Karpas-422 (cell line): ENCODE measurements at regions not wholly inside any gene's neighbourhood (a gene's known extent, or its start where the extent isn't known, plus 50 kb on each side); places are given as distances from the start of the nearest gene placed in this dataset.
A peak's percentile ranks its signal among the peaks of the same experiment; 100 is the strongest.
"Not testable (repeated sequence)": the region's sequence is repeated elsewhere in the genome, so short reads cannot be mapped to it uniquely, and the experiment has no call there.

Source experiments
- DNase-seq: peaks from one replicate; pipeline ENCODE4 v3.0.0-alpha.2; 2015
- H2AFZ ChIP-seq: fragments of 200-600 bp; sonication (generic); 2 replicates; pipeline ENCODE4 v1.6.1; 2014; ENCODE audit warnings: antibody characterized with exemption, low read length, mixed read lengths
- H3K27ac ChIP-seq: fragments of 200-600 bp; sonication (generic); 2 replicates; pipeline ENCODE4 v1.5.1; 2014; ENCODE audit warnings: mild to moderate bottlenecking, low read length, moderate library complexity
- H3K27me3 ChIP-seq: fragments of 200-600 bp; sonication (generic); 2 replicates; pipeline ENCODE4 v1.6.1; 2014; ENCODE audit warnings: low read length, mixed read lengths
- H3K36me3 ChIP-seq: fragments of 200-600 bp; sonication (generic); 2 replicates; pipeline ENCODE4 v1.6.1; 2014; ENCODE audit warnings: low read length, mixed read lengths; ENCODE audit not compliant: insufficient read depth
- H3K4me1 ChIP-seq: fragments of 200-600 bp; sonication (generic); 2 replicates; pipeline ENCODE4 v1.6.1; 2014; ENCODE audit warnings: mild to moderate bottlenecking, low read length, mixed read lengths
- H3K4me2 ChIP-seq: fragments of 200-600 bp; sonication (generic); 2 replicates; pipeline ENCODE4 v1.6.1; 2014; ENCODE audit warnings: low read length, low read depth, mild to moderate bottlenecking; ENCODE audit not compliant: poor library complexity, severe bottlenecking
- H3K4me3 ChIP-seq: fragments of 200-600 bp; sonication (generic); 2 replicates; pipeline ENCODE4 v1.5.1; 2014; ENCODE audit warnings: mild to moderate bottlenecking, antibody characterized with exemption, low read length, mixed read lengths
- H3K79me2 ChIP-seq: fragments of 200-600 bp; sonication (generic); 2 replicates; pipeline ENCODE4 v1.6.1; 2014; ENCODE audit warnings: mild to moderate bottlenecking, low read length, mixed read lengths
- H3K9ac ChIP-seq: fragments of 200-600 bp; sonication (generic); 2 replicates; pipeline ENCODE4 v1.6.0; 2014; ENCODE audit warnings: low read length
- H3K9me2 ChIP-seq: fragments of 200-600 bp; sonication (generic), shearing (Covaris generic); replicated peaks from 2 replicates; pipeline ENCODE4 v1.6.0; 2014; ENCODE audit warnings: mild to moderate bottlenecking, low read length, moderate library complexity; ENCODE audit not compliant: insufficient read depth
- H3K9me3 ChIP-seq: fragments of 300-700, 200-600 bp; sonication (generic); 2 replicates; pipeline ENCODE4 v1.6.1; 2014; ENCODE audit warnings: low read length, mixed read lengths
- H4K20me1 ChIP-seq: fragments of 200-600 bp; sonication (generic); 2 replicates; pipeline ENCODE4 v1.6.1; 2014; ENCODE audit warnings: mild to moderate bottlenecking, antibody characterized with exemption, low read length, low read depth; ENCODE audit not compliant: insufficient read depth

GRCh38 chr10:4243169-4243568 is 458.2 kb upstream of the KLF6 start:
- Histone ChIP-seq H2AFZ (no peak overlapping the region), H3K27ac (no peak overlapping the region), H3K79me2 (no peaks in the 10 kb centered on the region), H3K9me2 (no peaks in the 10 kb centered on the region), H3K4me1 (peaks cover 5% of the 10 kb centered on the region; the same call in 1 of the 2 replicates), H3K4me2 (no peak overlapping the region), H4K20me1 (no peaks in the 10 kb centered on the region), H3K36me3 (no peaks in the 10 kb centered on the region), H3K4me3 (no peak overlapping the region), H3K9me3 (no peaks in the 10 kb centered on the region), H3K9ac (no peak overlapping the region), H3K27me3 (0 out of 2 replicates have a peak, but pooled peaks cover 3% of the 10 kb centered on the region)
- DNase-seq, result no peak

GRCh38 chr10:4242561-4243035 is 457.6 kb upstream of the KLF6 start:
- Histone ChIP-seq H3K27me3 (0 out of 2 replicates have a peak, but pooled peaks cover 3% of the 10 kb centered on the region), H2AFZ (no peak overlapping the region), H4K20me1 (no peaks in the 10 kb centered on the region), H3K4me2 (no peak overlapping the region), H3K4me1 (peaks cover 5% of the 10 kb centered on the region; the same call in 1 of the 2 replicates), H3K27ac (no peak overlapping the region), H3K4me3 (no peak overlapping the region), H3K79me2 (no peaks in the 10 kb centered on the region), H3K9ac (no peak overlapping the region), H3K9me3 (no peaks in the 10 kb centered on the region), H3K36me3 (no peaks in the 10 kb centered on the region), H3K9me2 (no peaks in the 10 kb centered on the region)
- DNase-seq, result no peak

GRCh38 chr10:4241724-4242345 is 456.8 kb upstream of the KLF6 start:
- no peak for DNase-seq
- no peaks in the 10 kb centered on the region for H3K79me2 ChIP-seq
- 0 out of 2 replicates have a peak, but pooled peaks cover 3% of the 10 kb centered on the region for H3K27me3 ChIP-seq
- H2AFZ ChIP-seq, result no peak overlapping the region
- no peak overlapping the region for H3K27ac ChIP-seq
- no peaks in the 10 kb centered on the region for H4K20me1 ChIP-seq
- no peak overlapping the region for H3K9ac ChIP-seq
- no peak overlapping the region for H3K4me3 ChIP-seq
- H3K9me3 ChIP-seq, result no peaks in the 10 kb centered on the region
- peaks cover 5% of the 10 kb centered on the region; the same call in 1 of the 2 replicates for H3K4me1 ChIP-seq
- H3K4me2 ChIP-seq, result no peak overlapping the region
- H3K36me3 ChIP-seq, result no peaks in the 10 kb centered on the region
- no peaks in the 10 kb centered on the region for H3K9me2 ChIP-seq

- Histone ChIP-seq H3K4me3 (no peak overlapping the region), H3K9me2 (no peaks in the 10 kb centered on the region), H3K27me3 (0 out of 2 replicates have a peak, but pooled peaks cover 3% of the 10 kb centered on the region), H3K27ac (no peak overlapping the region), H2AFZ (no peak overlapping the region), H3K4me2 (no peak overlapping the region), H3K79me2 (no peaks in the 10 kb centered on the region), H4K20me1 (no peaks in the 10 kb centered on the region), H3K4me1 (no peaks in the 10 kb centered on the region), H3K9ac (no peak overlapping the region), H3K36me3 (no peaks in the 10 kb centered on the region), H3K9me3 (no peaks in the 10 kb centered on the region)
- no peak for DNase-seq
These were observed 455.7 kb upstream of the KLF6 start for GRCh38 chr10:4240608-4241197.

GRCh38 chr10:4239186-4239585 is 454.2 kb upstream of the KLF6 start:
- Histone ChIP-seq H3K36me3 (no peaks in the 10 kb centered on the region), H3K79me2 (no peaks in the 10 kb centered on the region), H2AFZ (no peak overlapping the region), H3K27ac (no peak overlapping the region), H3K4me2 (no peak overlapping the region), H3K4me3 (no peak overlapping the region), H3K4me1 (no peaks in the 10 kb centered on the region), H3K9me2 (no peaks in the 10 kb centered on the region), H3K27me3 (0 out of 2 replicates have a peak, but pooled peaks cover 3% of the 10 kb centered on the region), H3K9ac (no peak overlapping the region), H4K20me1 (no peaks in the 10 kb centered on the region), H3K9me3 (no peaks in the 10 kb centered on the region)
- no peak for DNase-seq

- DNase-seq, H2AFZ ChIP-seq, H3K27me3 ChIP-seq, H4K20me1 ChIP-seq, H3K4me1 ChIP-seq, H3K9me3 ChIP-seq, H3K9ac ChIP-seq, H3K9me2 ChIP-seq, H3K79me2 ChIP-seq, H3K27ac ChIP-seq, H3K36me3 ChIP-seq, H3K4me2 ChIP-seq, H3K4me3 ChIP-seq: not testable (repeated sequence)
These were observed 451.9 kb upstream of the KLF6 start for GRCh38 chr10:4236905-4237304.

GRCh38 chr10:4234661-4235060 is 449.7 kb upstream of the KLF6 start:
- Histone ChIP-seq H3K4me3 (no peak overlapping the region), H2AFZ (no peak overlapping the region), H3K4me1 (no peaks in the 10 kb centered on the region), H3K79me2 (no peaks in the 10 kb centered on the region), H3K4me2 (no peak overlapping the region), H3K36me3 (no peaks in the 10 kb centered on the region), H3K27ac (no peak overlapping the region), H3K27me3 (no peaks in the 10 kb centered on the region), H3K9me2 (no peaks in the 10 kb centered on the region), H3K9ac (no peak overlapping the region), H3K9me3 (no peaks in the 10 kb centered on the region), H4K20me1 (no peaks in the 10 kb centered on the region)
- peak; percentile 64 for DNase-seq

GRCh38 chr10:4231439-4231838 is 446.4 kb upstream of the KLF6 start:
- DNase-seq, result no peak
- H3K9me2 ChIP-seq, result no peaks in the 10 kb centered on the region
- no peak overlapping the region for H3K4me2 ChIP-seq
- H3K9me3 ChIP-seq, result no peaks in the 10 kb centered on the region
- no peak overlapping the region for H3K27ac ChIP-seq
- no peak overlapping the region for H2AFZ ChIP-seq
- no peaks in the 10 kb centered on the region for H4K20me1 ChIP-seq
- no peak overlapping the region for H3K9ac ChIP-seq
- H3K4me1 ChIP-seq, result no peaks in the 10 kb centered on the region
- H3K79me2 ChIP-seq, result no peaks in the 10 kb centered on the region
- H3K4me3 ChIP-seq, result no peak overlapping the region
- H3K36me3 ChIP-seq, result no peaks in the 10 kb centered on the region
- H3K27me3 ChIP-seq, result no peaks in the 10 kb centered on the region
